Kidney (tissue), 13 donors: ENCODE measurements at regions not wholly inside any gene's neighbourhood (a gene's known extent, or its start where the extent isn't known, plus 50 kb on each side); places are given as distances from the start of the nearest gene placed in this dataset.

Experiments used
- DNase-seq, 5 donors: peaks; one replicate each; pipeline ENCODE4 v3.0.0-alpha.2; 2013 to 2020
- FAIRE-seq: peaks from 2 replicates; lab custom pipeline; 2012; peaks lifted over from hg19 to GRCh38; lab: Jason Lieb, UNC
- H3K27ac ChIP-seq, 2 donors: one replicate each; pipeline ENCODE4 v1.7.0; 2013; ENCODE audit warnings: low read depth in 2 of 2, low read length in 2 of 2, inconsistent platforms in 1 of 2
- H3K27me3 ChIP-seq: one replicate; pipeline ENCODE4 v1.7.1; 2013; ENCODE audit warnings: low read length, inconsistent platforms; ENCODE audit not compliant: control insufficient read depth, insufficient read depth
- H3K36me3 ChIP-seq, 3 donors: one replicate each; pipeline versions ENCODE4 v1.7.0 to v1.7.1; 2013; ENCODE audit warnings: low read length in 3 of 3, control low read depth in 1 of 3, inconsistent platforms in 1 of 3; ENCODE audit not compliant: insufficient read depth in 3 of 3, control insufficient read depth in 2 of 3
- H3K4me1 ChIP-seq, 3 donors: one replicate each; pipeline versions ENCODE4 v1.7.0 to v1.7.1; 2013; ENCODE audit warnings: low read length in 3 of 3, inconsistent platforms in 1 of 3, low read depth in 1 of 3; ENCODE audit not compliant: control insufficient read depth in 2 of 3, insufficient read depth in 2 of 3
- H3K4me3 ChIP-seq, 3 donors: one replicate each; pipeline versions ENCODE4 v1.7.0 to v1.8.1; 2013; ENCODE audit warnings: low read length in 3 of 3, control low read depth in 1 of 3, inconsistent platforms in 1 of 3
- H3K9ac ChIP-seq, 3 donors: one replicate each; pipeline versions ENCODE4 v1.7.0 to v1.7.1; 2013; ENCODE audit warnings: low read length in 3 of 3, control low read depth in 1 of 3, inconsistent platforms in 1 of 3
- H3K9me3 ChIP-seq, 3 donors: one replicate each; pipeline versions ENCODE4 v1.7.0 to v1.7.1; 2013; ENCODE audit warnings: low read length in 3 of 3, control low read depth in 1 of 3, inconsistent platforms in 1 of 3; ENCODE audit not compliant: control insufficient read depth in 2 of 3, insufficient read depth in 1 of 3
- CTCF ChIP-seq: IDR thresholded peaks from 3 replicates; pipeline ENCODE4 v1.5.1; 2012; ENCODE audit warnings: mild to moderate bottlenecking, moderate library complexity, borderline replicate concordance; ENCODE audit not compliant: insufficient read depth; ENCODE audit errors: extremely low read depth
- intact Hi-C: fragments of 100-400 bp; cut with DNase I; formaldehyde crosslinking; loops from one replicate; pipeline ENCODE4 v1.11.1; 2022
- donor health status: control.
- donor health status: control.
- donor health status: control.
- donor health status: control.
- donor health status: control.
- donor health status: DM: yes; HTN: yes; CAD: no.
- donor health status: Normal renal cell carcinoma (clear cell type).

GRCh38 chr10:131738396-131738735, 162.4 kb upstream of the PPP2R2D start:
- H3K4me1 ChIP-seq = no peaks in the 10 kb centered on the region
- H3K36me3 ChIP-seq = no peaks in the 10 kb centered on the region
- H3K27ac ChIP-seq = no peak overlapping the region
- no peak for TF ChIP-seq CTCF
- no peaks in the 10 kb centered on the region for H3K27me3 ChIP-seq
- FAIRE-seq (no peak), DNase-seq (peak in 1 of 5 donors; percentile 34)
- no peak overlapping the region for H3K4me3 ChIP-seq
- H3K9ac ChIP-seq = no peak overlapping the region
- intact Hi-C loops = no loop called here
- no peaks in the 10 kb centered on the region for H3K9me3 ChIP-seq

- no peak for DNase-seq
- intact Hi-C loops = no loop called here
- no peaks in the 10 kb centered on the region for H3K27me3 ChIP-seq
These were observed 161.6 kb upstream of the PPP2R2D start for GRCh38 chr10:131739206-131739605.

GRCh38 chr10:131742500-131742951, 158.3 kb upstream of the PPP2R2D start:
- DNase-seq = peak in 2 of 5 donors; percentile 51 to 58
- TF ChIP-seq CTCF = no peak
- Histone ChIP-seq H3K27me3 (no peaks in the 10 kb centered on the region), H3K4me1 (no peaks in the 10 kb centered on the region), H3K27ac (no peak overlapping the region), H3K9ac (no peak overlapping the region), H3K36me3 (no peaks in the 10 kb centered on the region), H3K9me3 (no peaks in the 10 kb centered on the region), H3K4me3 (no peak overlapping the region)
- FAIRE-seq = no peak
- intact Hi-C loops = no loop called here

More at GRCh38 chr10:131739206-131739605, 161.6 kb upstream of the PPP2R2D start:
- H3K27ac ChIP-seq = no peak overlapping the region
- no peak overlapping the region for H3K9ac ChIP-seq
- no peaks in the 10 kb centered on the region for H3K9me3 ChIP-seq
- no peaks in the 10 kb centered on the region for H3K4me1 ChIP-seq
- no peak overlapping the region for H3K4me3 ChIP-seq
- FAIRE-seq = no peak
- TF ChIP-seq CTCF = no peak
- no peaks in the 10 kb centered on the region for H3K36me3 ChIP-seq
